ENCODE measurements at regions not wholly inside any gene's neighbourhood (a gene's known extent, or its start where the extent isn't known, plus 50 kb on each side); places are given as distances from the start of the nearest gene placed in this dataset.

DNA sequence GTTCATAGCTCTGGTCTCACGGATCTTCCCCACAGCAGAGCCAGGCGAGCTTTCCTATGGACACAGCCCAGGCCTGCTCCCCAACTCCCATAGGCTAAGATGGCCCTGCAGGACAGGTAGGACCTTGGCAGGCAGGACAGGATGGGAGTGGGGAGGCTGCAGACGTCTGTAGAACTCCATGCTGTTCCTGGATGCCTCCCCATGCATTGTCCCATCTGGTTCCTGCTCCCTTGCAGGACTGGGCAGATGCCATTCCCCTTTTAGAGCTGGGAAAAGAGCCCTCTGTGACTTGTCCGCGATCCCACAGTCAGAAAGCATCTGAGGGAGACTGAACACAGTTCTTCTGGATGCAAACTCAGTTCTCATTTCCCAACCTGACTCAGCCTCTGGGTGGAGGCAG is 71.9 kb upstream of the ATP5PO start:
- TF ChIP-seq, protein P1, sequence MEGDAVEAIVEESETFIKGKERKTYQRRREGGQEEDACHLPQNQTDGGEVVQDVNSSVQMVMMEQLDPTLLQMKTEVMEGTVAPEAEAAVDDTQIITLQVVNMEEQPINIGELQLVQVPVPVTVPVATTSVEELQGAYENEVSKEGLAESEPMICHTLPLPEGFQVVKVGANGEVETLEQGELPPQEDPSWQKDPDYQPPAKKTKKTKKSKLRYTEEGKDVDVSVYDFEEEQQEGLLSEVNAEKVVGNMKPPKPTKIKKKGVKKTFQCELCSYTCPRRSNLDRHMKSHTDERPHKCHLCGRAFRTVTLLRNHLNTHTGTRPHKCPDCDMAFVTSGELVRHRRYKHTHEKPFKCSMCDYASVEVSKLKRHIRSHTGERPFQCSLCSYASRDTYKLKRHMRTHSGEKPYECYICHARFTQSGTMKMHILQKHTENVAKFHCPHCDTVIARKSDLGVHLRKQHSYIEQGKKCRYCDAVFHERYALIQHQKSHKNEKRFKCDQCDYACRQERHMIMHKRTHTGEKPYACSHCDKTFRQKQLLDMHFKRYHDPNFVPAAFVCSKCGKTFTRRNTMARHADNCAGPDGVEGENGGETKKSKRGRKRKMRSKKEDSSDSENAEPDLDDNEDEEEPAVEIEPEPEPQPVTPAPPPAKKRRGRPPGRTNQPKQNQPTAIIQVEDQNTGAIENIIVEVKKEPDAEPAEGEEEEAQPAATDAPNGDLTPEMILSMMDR (conservative IDR thresholded peaks at IDR 0.05 in 1 of 2, IDR thresholded peaks at IDR 0.05 in 1 of 2; ENCODE audit: low read depth in 1 of 2, low read length in 2 of 2): no peak
- TF ChIP-seq EZH2 (IDR thresholded peaks at IDR 0.05; ENCODE audit: low read length, missing control alignments): no peak

Data from fibroblast of lung (primary cell).